ENCODE measurements at regions not wholly inside any gene's neighbourhood (a gene's known extent, or its start where the extent isn't known, plus 50 kb on each side); places are given as distances from the start of the nearest gene placed in this dataset.

GRCh38 chr5:105677291-105677690, 1993.4 kb downstream of the EFNA5 start:
- ChIA-PET POLR2A (no interaction called here), CTCF (no interaction called here)
- no peak overlapping the region for H3K27ac Mint-ChIP-seq
- ATAC-seq (replicated peaks in 1 of 4) (no peak), DNase-seq (no peak)
- no peaks in the 10 kb centered on the region for H3K9me3 ChIP-seq
- peaks cover 0 to 4% (median 0%) of the 10 kb centered on the region in 3 donors for H3K9me3 Mint-ChIP-seq
- no peaks in the 10 kb centered on the region for H3K4me1 ChIP-seq (ENCODE audit: control insufficient read depth in 1 of 2, extremely low read depth in 1 of 2, insufficient read depth in 2 of 2, low read length in 2 of 2)
- H3K4me3 Mint-ChIP-seq = no peak overlapping the region
- H3K36me3 ChIP-seq (ENCODE audit: control insufficient read depth in 2 of 2, extremely low read depth in 1 of 2, insufficient read depth in 1 of 2, low read length in 1 of 2) = no peaks in the 10 kb centered on the region
- no peaks in the 10 kb centered on the region for H3K27me3 Mint-ChIP-seq
- no peaks in the 10 kb centered on the region for H3K4me1 Mint-ChIP-seq
- H3K27me3 ChIP-seq (replicated peaks in 1 of 2; ENCODE audit: control insufficient read depth in 2 of 2, extremely low read depth in 1 of 2, insufficient read depth in 2 of 2, low read length in 1 of 2) = no peaks in the 10 kb centered on the region
- H3K27ac ChIP-seq (ENCODE audit: low read length) = no peak overlapping the region
- WGBS (ENCODE audit: insufficient coverage) = 63% methylated on average over 1 of the region's 2 CpGs
- H3K4me3 ChIP-seq (ENCODE audit: control insufficient read depth in 1 of 2, extremely low read depth in 1 of 2, low read length in 1 of 2) = no peak overlapping the region
- H3K36me3 Mint-ChIP-seq = no peaks in the 10 kb centered on the region

- no peak overlapping the region for H3K27ac Mint-ChIP-seq
- Histone ChIP-seq H3K36me3 (ENCODE audit: control insufficient read depth in 2 of 2, extremely low read depth in 1 of 2, insufficient read depth in 1 of 2, low read length in 1 of 2) (no peaks in the 10 kb centered on the region), H3K9me3 (no peaks in the 10 kb centered on the region), H3K27ac (ENCODE audit: low read length) (no peak overlapping the region), H3K4me3 (ENCODE audit: control insufficient read depth in 1 of 2, extremely low read depth in 1 of 2, low read length in 1 of 2) (no peak overlapping the region), H3K27me3 (replicated peaks in 1 of 2; ENCODE audit: control insufficient read depth in 2 of 2, extremely low read depth in 1 of 2, insufficient read depth in 2 of 2, low read length in 1 of 2) (no peaks in the 10 kb centered on the region), H3K4me1 (ENCODE audit: control insufficient read depth in 1 of 2, extremely low read depth in 1 of 2, insufficient read depth in 2 of 2, low read length in 2 of 2) (no peaks in the 10 kb centered on the region)
- WGBS (ENCODE audit: insufficient coverage) = 100% methylated on average over 1 of the region's 3 CpGs
- H3K4me1 Mint-ChIP-seq = no peaks in the 10 kb centered on the region
- ATAC-seq (replicated peaks in 1 of 4) = no peak
- DNase-seq = no peak
- no peaks in the 10 kb centered on the region for H3K36me3 Mint-ChIP-seq
- no peaks in the 10 kb centered on the region for H3K27me3 Mint-ChIP-seq
- peaks cover 4 to 31% (median 11%) of the 10 kb centered on the region in 3 donors for H3K9me3 Mint-ChIP-seq
- ChIA-PET CTCF (no interaction called here), POLR2A (no interaction called here)
- no peak overlapping the region for H3K4me3 Mint-ChIP-seq
Observed at GRCh38 chr5:105670596-105670995, 2000.1 kb downstream of the EFNA5 start.

- no peaks in the 10 kb centered on the region for H3K27me3 Mint-ChIP-seq
- H3K4me1 Mint-ChIP-seq = no peaks in the 10 kb centered on the region
- H3K27ac Mint-ChIP-seq = no peak overlapping the region
- Histone ChIP-seq H3K9me3 (no peaks in the 10 kb centered on the region), H3K4me1 (ENCODE audit: control insufficient read depth in 1 of 2, extremely low read depth in 1 of 2, insufficient read depth in 2 of 2, low read length in 2 of 2) (no peaks in the 10 kb centered on the region), H3K27ac (ENCODE audit: low read length) (no peak overlapping the region), H3K36me3 (ENCODE audit: control insufficient read depth in 2 of 2, extremely low read depth in 1 of 2, insufficient read depth in 1 of 2, low read length in 1 of 2) (no peaks in the 10 kb centered on the region), H3K4me3 (ENCODE audit: control insufficient read depth in 1 of 2, extremely low read depth in 1 of 2, low read length in 1 of 2) (no peak overlapping the region), H3K27me3 (replicated peaks in 1 of 2; ENCODE audit: control insufficient read depth in 2 of 2, extremely low read depth in 1 of 2, insufficient read depth in 2 of 2, low read length in 1 of 2) (no peaks in the 10 kb centered on the region)
- CTCF ChIA-PET = no interaction called here
- DNase-seq (no peak), ATAC-seq (replicated peaks in 1 of 4) (no peak)
- POLR2A ChIA-PET = no interaction called here
- peaks cover 7 to 19% (median 11%) of the 10 kb centered on the region in 3 donors for H3K9me3 Mint-ChIP-seq
- H3K36me3 Mint-ChIP-seq = no peaks in the 10 kb centered on the region
- H3K4me3 Mint-ChIP-seq = no peak overlapping the region
- WGBS (ENCODE audit: insufficient coverage) = no CpG with 5 or more reads among the region's 4 CpGs
Observed at GRCh38 chr5:105663671-105664070, 2007.1 kb downstream of the EFNA5 start.

- ATAC-seq (replicated peaks in 1 of 4) (no peak), DNase-seq (no peak)
- H3K36me3 Mint-ChIP-seq = no peaks in the 10 kb centered on the region
- ChIA-PET CTCF (no interaction called here), POLR2A (no interaction called here)
- H3K9me3 ChIP-seq = no peaks in the 10 kb centered on the region
- WGBS (ENCODE audit: insufficient coverage) = 100% methylated on average over 1 of the region's 3 CpGs
- H3K4me3 ChIP-seq (ENCODE audit: control insufficient read depth in 1 of 2, extremely low read depth in 1 of 2, low read length in 1 of 2) = no peak overlapping the region
- H3K4me3 Mint-ChIP-seq = no peak overlapping the region
- H3K4me1 ChIP-seq (ENCODE audit: control insufficient read depth in 1 of 2, extremely low read depth in 1 of 2, insufficient read depth in 2 of 2, low read length in 2 of 2) = no peaks in the 10 kb centered on the region
- H3K4me1 Mint-ChIP-seq = no peaks in the 10 kb centered on the region
- no peak overlapping the region for H3K27ac ChIP-seq (ENCODE audit: low read length)
- H3K27me3 Mint-ChIP-seq = no peaks in the 10 kb centered on the region
- H3K27me3 ChIP-seq (replicated peaks in 1 of 2; ENCODE audit: control insufficient read depth in 2 of 2, extremely low read depth in 1 of 2, insufficient read depth in 2 of 2, low read length in 1 of 2) = no peaks in the 10 kb centered on the region
- H3K27ac Mint-ChIP-seq = no peak overlapping the region
- H3K36me3 ChIP-seq (ENCODE audit: control insufficient read depth in 2 of 2, extremely low read depth in 1 of 2, insufficient read depth in 1 of 2, low read length in 1 of 2) = no peaks in the 10 kb centered on the region
- peaks cover 0 to 7% (median 2%) of the 10 kb centered on the region in 3 donors for H3K9me3 Mint-ChIP-seq
Observed at GRCh38 chr5:105659396-105659795, 2011.3 kb downstream of the EFNA5 start.

- no peak overlapping the region for H3K4me3 Mint-ChIP-seq
- H3K4me1 Mint-ChIP-seq = no peaks in the 10 kb centered on the region
- Histone ChIP-seq H3K36me3 (ENCODE audit: control insufficient read depth in 2 of 2, extremely low read depth in 1 of 2, insufficient read depth in 1 of 2, low read length in 1 of 2) (no peaks in the 10 kb centered on the region), H3K4me3 (ENCODE audit: control insufficient read depth in 1 of 2, extremely low read depth in 1 of 2, low read length in 1 of 2) (no peak overlapping the region), H3K4me1 (ENCODE audit: control insufficient read depth in 1 of 2, extremely low read depth in 1 of 2, insufficient read depth in 2 of 2, low read length in 2 of 2) (no peaks in the 10 kb centered on the region), H3K27me3 (replicated peaks in 1 of 2; ENCODE audit: control insufficient read depth in 2 of 2, extremely low read depth in 1 of 2, insufficient read depth in 2 of 2, low read length in 1 of 2) (no peaks in the 10 kb centered on the region), H3K27ac (ENCODE audit: low read length) (no peak overlapping the region), H3K9me3 (peaks cover 2% of the 10 kb centered on the region)
- no peak overlapping the region for H3K27ac Mint-ChIP-seq
- H3K36me3 Mint-ChIP-seq = no peaks in the 10 kb centered on the region
- ChIA-PET POLR2A (no interaction called here), CTCF (no interaction called here)
- H3K9me3 Mint-ChIP-seq = peaks cover 11 to 15% (median 11%) of the 10 kb centered on the region in 3 donors
- ATAC-seq (replicated peaks in 1 of 4) = no peak
- 85% methylated on average over 10 of the region's 14 CpGs for WGBS (ENCODE audit: insufficient coverage)
- no peaks in the 10 kb centered on the region for H3K27me3 Mint-ChIP-seq
- DNase-seq = no peak
Observed at GRCh38 chr5:105640328-105640727, 2030.4 kb downstream of the EFNA5 start.

- Mint-ChIP-seq H3K27me3 (no peaks in the 10 kb centered on the region), H3K4me3 (no peak overlapping the region), H3K27ac (no peak overlapping the region), H3K4me1 (no peaks in the 10 kb centered on the region), H3K9me3 (peaks cover 10 to 15% (median 11%) of the 10 kb centered on the region in 3 donors), H3K36me3 (no peaks in the 10 kb centered on the region)
- H3K36me3 ChIP-seq (ENCODE audit: control insufficient read depth in 2 of 2, extremely low read depth in 1 of 2, insufficient read depth in 1 of 2, low read length in 1 of 2) = no peaks in the 10 kb centered on the region
- no peaks in the 10 kb centered on the region for H3K4me1 ChIP-seq (ENCODE audit: control insufficient read depth in 1 of 2, extremely low read depth in 1 of 2, insufficient read depth in 2 of 2, low read length in 2 of 2)
- 77% methylated on average over 6 of the region's 6 CpGs for WGBS (ENCODE audit: insufficient coverage)
- no peaks in the 10 kb centered on the region for H3K9me3 ChIP-seq
- no peak overlapping the region for H3K27ac ChIP-seq (ENCODE audit: low read length)
- no peak overlapping the region for H3K4me3 ChIP-seq (ENCODE audit: control insufficient read depth in 1 of 2, extremely low read depth in 1 of 2, low read length in 1 of 2)
- DNase-seq (no peak), ATAC-seq (replicated peaks in 1 of 4) (no peak)
- ChIA-PET POLR2A (no interaction called here), CTCF (no interaction called here)
- no peaks in the 10 kb centered on the region for H3K27me3 ChIP-seq (replicated peaks in 1 of 2; ENCODE audit: control insufficient read depth in 2 of 2, extremely low read depth in 1 of 2, insufficient read depth in 2 of 2, low read length in 1 of 2)
Observed at GRCh38 chr5:105639511-105639910, 2031.2 kb downstream of the EFNA5 start.

GRCh38 chr5:105639068-105639467, 2031.7 kb downstream of the EFNA5 start:
- H3K27ac Mint-ChIP-seq = no peak overlapping the region
- Histone ChIP-seq H3K4me3 (ENCODE audit: control insufficient read depth in 1 of 2, extremely low read depth in 1 of 2, low read length in 1 of 2) (no peak overlapping the region), H3K27ac (ENCODE audit: low read length) (no peak overlapping the region), H3K9me3 (no peaks in the 10 kb centered on the region), H3K4me1 (ENCODE audit: control insufficient read depth in 1 of 2, extremely low read depth in 1 of 2, insufficient read depth in 2 of 2, low read length in 2 of 2) (no peaks in the 10 kb centered on the region), H3K36me3 (ENCODE audit: control insufficient read depth in 2 of 2, extremely low read depth in 1 of 2, insufficient read depth in 1 of 2, low read length in 1 of 2) (no peaks in the 10 kb centered on the region), H3K27me3 (replicated peaks in 1 of 2; ENCODE audit: control insufficient read depth in 2 of 2, extremely low read depth in 1 of 2, insufficient read depth in 2 of 2, low read length in 1 of 2) (no peaks in the 10 kb centered on the region)
- no peaks in the 10 kb centered on the region for H3K4me1 Mint-ChIP-seq
- H3K9me3 Mint-ChIP-seq = peaks cover 6 to 14% (median 8%) of the 10 kb centered on the region in 3 donors
- ChIA-PET CTCF (no interaction called here), POLR2A (no interaction called here)
- ATAC-seq (replicated peaks in 1 of 4) (no peak), DNase-seq (no peak)
- H3K27me3 Mint-ChIP-seq = no peaks in the 10 kb centered on the region
- H3K36me3 Mint-ChIP-seq = no peaks in the 10 kb centered on the region
- H3K4me3 Mint-ChIP-seq = no peak overlapping the region
- 91% methylated on average over 9 of the region's 9 CpGs for WGBS (ENCODE audit: insufficient coverage)

Measured in T-cell (primary cell).